Occipital lobe (tissue), 2 donors: ENCODE measurements at regions not wholly inside any gene's neighbourhood (a gene's known extent, or its start where the extent isn't known, plus 50 kb on each side); places are given as distances from the start of the nearest gene placed in this dataset. TPM values are rescaled to one million over a fixed set of nuclear protein-coding genes. Genes with fewer than 3 reads are reported as not detected.
"Not testable (repeated sequence)": the region's sequence is repeated elsewhere in the genome, so short reads cannot be mapped to it uniquely, and the experiment has no call there.

Source experiments
- DNase-seq: peaks from one replicate; lab custom pipeline; 2025; lab: John Stamatoyannopoulos, UW
- small RNA-seq: library from RNA; depleted of rRNA; stranded (forward); fragments of <200 nt; gene quantifications from one replicate; pipeline ENCODE3, GENCODE V24; 2014

DNA sequence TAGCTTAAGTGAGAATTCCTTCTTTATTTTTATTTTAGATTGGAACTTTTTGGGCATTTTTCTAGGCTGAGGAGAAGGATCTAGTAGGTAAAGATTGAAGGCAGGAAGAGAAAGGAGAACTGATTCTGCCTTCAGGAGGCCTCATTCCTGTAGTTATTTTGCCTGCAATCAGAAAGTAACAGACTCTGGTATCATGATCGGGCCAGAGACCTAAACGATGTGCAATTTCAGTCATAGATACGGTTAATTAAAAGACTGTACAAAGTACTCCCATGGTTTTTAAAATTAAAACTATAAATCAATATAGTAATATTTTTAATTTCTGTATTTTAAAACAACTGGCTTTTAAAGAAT, 54.7 kb upstream of the NOTCH2NLA start:
- not testable (repeated sequence) for DNase-seq

DNA sequence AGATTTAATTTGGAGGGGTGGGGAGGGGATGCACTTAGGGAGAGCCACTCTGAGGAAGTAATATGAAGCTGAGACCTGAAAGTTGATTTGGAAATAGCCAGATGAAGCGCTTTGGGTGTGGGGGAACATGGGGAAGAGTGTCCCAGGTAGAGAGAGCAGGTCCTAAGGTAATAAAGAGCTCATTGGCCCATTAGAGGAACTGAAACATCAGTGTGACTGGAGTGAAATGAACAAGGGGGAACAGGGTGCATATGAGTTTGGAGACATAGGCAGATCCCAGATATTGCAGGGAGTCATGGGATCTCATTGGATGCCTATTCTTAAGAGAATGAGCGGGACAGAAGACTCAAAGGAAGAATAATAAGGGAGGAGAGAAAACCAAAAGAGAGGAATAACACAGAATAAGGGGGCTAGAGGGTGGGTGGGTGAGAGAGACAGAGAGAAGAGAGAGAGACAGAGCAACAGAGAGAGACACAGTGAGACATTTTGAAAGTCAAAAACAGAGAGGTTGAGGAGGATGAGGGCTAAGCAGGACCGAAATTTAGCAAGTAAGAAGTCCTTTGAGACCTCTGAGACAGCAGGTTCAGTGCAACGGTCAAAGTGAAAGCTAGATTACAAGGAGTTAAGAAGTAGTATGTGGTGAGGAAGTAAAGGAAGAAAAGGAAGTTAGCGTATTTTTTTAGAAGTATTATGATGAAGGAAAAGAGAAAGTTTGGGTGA, 54.1 kb upstream of the NOTCH2NLA start:
- not testable (repeated sequence) for DNase-seq

DNA sequence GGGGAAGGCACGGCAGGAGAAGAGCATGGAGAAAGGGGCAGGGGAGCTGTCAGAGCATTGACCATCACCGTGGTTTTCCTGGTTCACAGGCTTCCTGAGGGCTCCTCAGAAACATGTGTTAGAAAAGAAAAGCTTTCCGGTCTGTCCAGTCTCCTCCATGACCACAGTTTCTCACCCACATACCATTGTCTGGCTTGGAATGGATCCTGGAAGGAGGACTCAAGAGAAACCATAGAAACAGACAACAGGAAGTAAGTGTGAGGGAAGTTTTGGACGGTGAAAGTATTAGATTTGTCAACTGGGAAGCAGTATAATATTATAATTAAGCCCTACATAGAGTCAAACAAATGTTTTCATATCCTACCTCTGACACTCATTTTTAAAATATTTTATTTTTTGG, 52.7 kb upstream of the NOTCH2NLA start:
- not testable (repeated sequence) for DNase-seq

DNA sequence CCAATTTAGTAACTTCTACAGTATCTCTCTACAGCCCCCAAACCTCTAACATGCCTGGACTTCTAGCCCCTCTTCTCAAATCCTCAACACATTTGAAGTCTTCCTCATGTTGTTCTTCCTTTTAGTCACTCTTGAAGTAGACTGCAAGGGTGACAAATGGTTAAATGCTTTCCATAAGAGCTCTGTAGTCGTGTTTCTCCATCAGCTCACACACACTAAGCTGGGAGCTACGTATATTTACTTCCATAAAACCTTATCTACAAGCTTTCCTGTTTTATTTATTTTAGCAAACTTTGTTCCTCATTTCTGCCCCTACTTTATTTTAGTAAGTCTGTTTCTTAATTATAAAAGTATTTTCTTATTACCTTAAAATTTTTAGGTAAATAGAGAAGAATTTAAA, 49.9 kb upstream of the NOTCH2NLA start:
- DNase-seq, result not testable (repeated sequence)

Small RNAs in the stretch of these regions (small RNA-seq; reads per million reads assigned to genes)
- 0.61 reads per million, percentile 58 among the genes with 10 or more reads in this experiment for gene RF00003
- not detected for gene RF00619
- not detected for gene RNA5SP536
- gene RNU6-1071P, result not detected
